ENCODE measurements at regions not wholly inside any gene's neighbourhood (a gene's known extent, or its start where the extent isn't known, plus 50 kb on each side); places are given as distances from the start of the nearest gene placed in this dataset.

GRCh38 chr2:183605440-183605839 lies 481.2 kb downstream of the NUP35 start:
- WGBS, 2 donors = 78 to 80% methylated on average over 3 of the region's 3 CpGs
- Histone ChIP-seq H3K27me3 (no peaks in the 10 kb centered on the region), H3K4me3 (no peak overlapping the region)

GRCh38 chr2:183606022-183606717 lies 481.9 kb downstream of the NUP35 start:
- Histone ChIP-seq H3K4me1 (no peaks in the 10 kb centered on the region), H3K4me3 (no peak overlapping the region), H3K27ac (no peak overlapping the region), H3K9me3 (no peaks in the 10 kb centered on the region), H3K27me3 (no peaks in the 10 kb centered on the region), H3K36me3 (no peaks in the 10 kb centered on the region)
- TF ChIP-seq CTCF (IDR thresholded peaks at IDR 0.05) = no peak
- ATAC-seq (ENCODE audit: low FRiP score in 2 of 2) (no peak), DNase-seq (no peak)
- 81% methylated on average over 2 of the region's 2 CpGs for WGBS, 2 donors

More at GRCh38 chr2:183605440-183605839, 481.2 kb downstream of the NUP35 start:
- Histone ChIP-seq H3K9me3 (no peaks in the 10 kb centered on the region), H3K27ac (no peak overlapping the region), H3K36me3 (no peaks in the 10 kb centered on the region), H3K4me1 (no peaks in the 10 kb centered on the region)
- TF ChIP-seq POLR2A (IDR thresholded peaks at IDR 0.05) (no peak), EP300 (IDR thresholded peaks at IDR 0.05) (no peak)
- ATAC-seq (ENCODE audit: low FRiP score in 2 of 2) (no peak), DNase-seq (no peak)

DNA sequence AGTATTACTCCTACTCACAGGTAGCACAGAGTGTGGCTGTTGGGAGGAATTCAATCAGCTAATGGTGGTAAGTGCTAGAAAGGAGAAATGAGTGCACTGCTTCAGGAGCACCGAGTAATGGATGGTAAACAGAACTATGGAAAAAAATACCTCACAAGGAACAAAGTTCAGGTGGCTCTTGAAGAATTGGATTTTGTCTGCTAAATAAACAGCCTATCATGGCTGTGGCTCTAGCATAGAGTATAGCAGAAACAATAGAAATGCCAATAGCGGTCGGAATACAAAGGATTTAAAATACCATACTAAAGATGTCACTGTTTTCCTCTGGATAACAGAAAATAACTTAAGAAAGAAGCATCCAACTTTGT lies 482.5 kb downstream of the NUP35 start:
- Histone ChIP-seq H3K9me3 (no peaks in the 10 kb centered on the region), H3K4me3 (no peak overlapping the region), H3K36me3 (no peaks in the 10 kb centered on the region), H3K4me1 (no peaks in the 10 kb centered on the region), H3K27me3 (no peaks in the 10 kb centered on the region), H3K27ac (no peak overlapping the region)
- 79 to 86% methylated on average over 3 of the region's 3 CpGs for WGBS, 2 donors
- no peak for ATAC-seq (ENCODE audit: low FRiP score in 2 of 2)
- DNase-seq = no peak
- no peak for TF ChIP-seq POLR2A (IDR thresholded peaks at IDR 0.05)

GRCh38 chr2:183607995-183608394 lies 483.8 kb downstream of the NUP35 start:
- Histone ChIP-seq H3K36me3 (no peaks in the 10 kb centered on the region), H3K27me3 (no peaks in the 10 kb centered on the region), H3K4me3 (no peak overlapping the region), H3K9me3 (no peaks in the 10 kb centered on the region), H3K4me1 (no peaks in the 10 kb centered on the region), H3K27ac (no peak overlapping the region)
- TF ChIP-seq POLR2AphosphoS5 (IDR thresholded peaks at IDR 0.05) = no peak
- no peak for TF ChIP-seq EP300 (IDR thresholded peaks at IDR 0.05)
- ATAC-seq (ENCODE audit: low FRiP score in 2 of 2) = no peak
- peak in 1 of 2 donors; percentile 69 for DNase-seq
- WGBS, 2 donors = 92 to 93% methylated on average over 21 of the region's 21 CpGs

DNA sequence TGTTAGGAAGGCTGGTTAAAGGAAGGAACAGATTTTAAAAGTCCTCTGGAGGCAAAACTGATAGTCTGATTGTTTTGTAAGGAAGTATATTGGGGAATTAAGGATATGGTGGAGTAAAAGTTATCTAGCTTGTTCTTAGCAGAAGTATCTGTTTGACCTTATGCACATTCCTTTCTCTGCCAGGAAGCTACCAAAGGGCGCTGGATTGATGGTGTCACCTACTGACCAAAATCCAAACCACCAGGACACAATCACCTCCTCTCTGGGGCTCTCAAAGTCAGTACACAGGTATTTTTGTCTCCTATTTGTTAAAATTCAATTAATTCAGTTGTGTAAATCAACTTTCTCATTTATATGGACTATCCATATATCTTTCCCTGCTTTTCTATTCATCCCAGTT lies 484.5 kb downstream of the NUP35 start:
- ATAC-seq (ENCODE audit: low FRiP score in 2 of 2) (no peak), DNase-seq (no peak)
- Histone ChIP-seq H3K36me3 (no peaks in the 10 kb centered on the region), H3K9me3 (no peaks in the 10 kb centered on the region), H3K4me1 (no peaks in the 10 kb centered on the region), H3K4me3 (no peak overlapping the region), H3K27ac (no peak overlapping the region), H3K27me3 (no peaks in the 10 kb centered on the region)
- WGBS, 2 donors = 81 to 89% methylated on average over 1 of the region's 1 CpG
- TF ChIP-seq CTCF (IDR thresholded peaks at IDR 0.05) (no peak), EP300 (IDR thresholded peaks at IDR 0.05) (no peak), POLR2AphosphoS5 (IDR thresholded peaks at IDR 0.05) (no peak), POLR2A (IDR thresholded peaks at IDR 0.05) (no peak)

DNA sequence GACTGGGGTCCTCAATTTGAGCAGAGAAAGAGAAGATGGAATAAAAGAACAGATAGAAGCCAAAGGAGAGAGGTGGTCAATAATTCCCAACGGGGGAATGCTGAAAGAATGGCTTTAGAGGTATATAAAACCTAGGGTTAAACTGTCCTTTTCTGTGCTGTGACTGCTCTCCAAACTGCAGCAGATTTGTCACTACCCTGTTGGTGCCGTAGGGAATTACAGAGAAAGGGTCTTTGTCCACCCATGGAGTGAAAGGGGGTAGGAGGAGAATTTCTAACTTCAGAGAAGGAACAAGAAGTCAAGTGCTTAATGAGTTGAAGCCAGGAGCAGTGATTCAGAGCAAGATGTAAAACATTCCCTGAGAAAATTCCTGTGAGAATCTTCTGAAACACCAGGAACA lies 486.5 kb downstream of the NUP35 start:
- TF ChIP-seq EP300 (IDR thresholded peaks at IDR 0.05) (no peak), POLR2AphosphoS5 (IDR thresholded peaks at IDR 0.05) (no peak), POLR2A (IDR thresholded peaks at IDR 0.05) (no peak), CTCF (IDR thresholded peaks at IDR 0.05) (no peak)
- Histone ChIP-seq H3K9me3 (no peaks in the 10 kb centered on the region), H3K4me3 (no peak overlapping the region), H3K36me3 (no peaks in the 10 kb centered on the region), H3K4me1 (no peaks in the 10 kb centered on the region), H3K27me3 (no peaks in the 10 kb centered on the region), H3K27ac (no peak overlapping the region)
- ATAC-seq (ENCODE audit: low FRiP score in 2 of 2) (no peak), DNase-seq (no peak)
- 50 to 71% methylated on average over 2 of the region's 2 CpGs for WGBS, 2 donors
